H1 (cell line): ENCODE measurements at regions not wholly inside any gene's neighbourhood (a gene's known extent, or its start where the extent isn't known, plus 50 kb on each side); places are given as distances from the start of the nearest gene placed in this dataset.

Source experiments
- CTBP2 ChIP-seq: IDR thresholded peaks from 2 replicates; pipeline ENCODE4 v1.7.0; 2011; ENCODE audit warnings: borderline replicate concordance, mild to moderate bottlenecking, moderate library complexity, mixed read lengths, low read length; ENCODE audit not compliant: insufficient read depth, insufficient read length
- HDAC2 ChIP-seq, 2 experiments: fragments of 300-600 bp in 1 of 2; sonication (generic) in 1 of 2; IDR thresholded peaks; 2 replicates each; pipeline ENCODE4 v1.6.1; 2011 to 2012; ENCODE audit warnings: low read depth in 2 of 2, low read length in 2 of 2, mild to moderate bottlenecking in 2 of 2, moderate library complexity in 2 of 2, borderline replicate concordance in 1 of 2, inconsistent platforms in 1 of 2
- KDM4A ChIP-seq: IDR thresholded peaks from one replicate; pipeline ENCODE4 v1.7.1; 2012; ENCODE audit warnings: low read depth, mild to moderate bottlenecking, moderate library complexity, low read length, inconsistent platforms; ENCODE audit not compliant: severe bottlenecking
- RBBP5 ChIP-seq: IDR thresholded peaks from 2 replicates; pipeline ENCODE4 v1.7.1; 2012; ENCODE audit warnings: low read depth, mild to moderate bottlenecking, inconsistent platforms, low read length, moderate library complexity, borderline replicate concordance
- SIN3A ChIP-seq, 2 experiments: IDR thresholded peaks in 1 of 2; conservative IDR thresholded peaks in 1 of 2; 2 replicates each; pipeline ENCODE4 v1.6.1; 2011 to 2012; ENCODE audit warnings: low read length in 2 of 2, improper control_type of control experiment in 1 of 2, low read depth in 1 of 2, mild to moderate bottlenecking in 1 of 2

DNA sequence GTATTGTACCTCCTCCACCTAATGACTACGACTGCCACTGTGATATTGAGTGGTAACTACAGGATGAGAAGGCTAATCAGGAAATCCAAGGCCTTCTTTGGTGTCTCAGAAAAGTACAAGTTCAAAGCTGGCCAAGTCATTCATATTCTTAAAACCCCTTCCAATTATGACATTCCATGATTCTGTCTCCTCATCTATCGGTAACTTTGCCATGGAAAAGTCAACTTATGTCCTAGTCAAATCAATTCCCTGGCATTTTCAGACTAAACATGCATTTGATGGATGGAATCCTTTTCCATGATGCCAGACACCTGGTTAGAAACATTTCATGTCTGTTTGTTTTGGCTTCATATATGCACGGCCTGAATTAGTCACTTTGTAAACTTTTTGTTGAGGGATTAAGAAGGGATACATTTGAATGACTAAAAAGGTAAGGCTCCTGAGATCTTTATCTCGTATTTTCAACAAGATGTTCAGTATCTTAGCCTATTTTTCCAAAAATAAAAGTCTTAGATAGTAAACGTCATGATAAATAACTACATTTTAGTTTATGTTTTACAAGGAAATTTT lies 186.5 kb downstream of the NHLRC3 start (continued):
- TF ChIP-seq CTBP2, result no peak
- no peak for TF ChIP-seq RBBP5
- TF ChIP-seq KDM4A, result no peak
- TF ChIP-seq SIN3A (conservative IDR thresholded peaks at IDR 0.05 in 1 of 2, IDR thresholded peaks at IDR 0.05 in 1 of 2; ENCODE audit: low read depth in 1 of 2, low read length in 2 of 2), result no peak
- TF ChIP-seq HDAC2 (IDR thresholded peaks at IDR 0.05; ENCODE audit: borderline replicate concordance in 1 of 2, low read depth in 2 of 2, low read length in 2 of 2), result no peak
- TF ChIP-seq, all 59 proteins: peak for 0
